ENCODE measurements at regions not wholly inside any gene's neighbourhood (a gene's known extent, or its start where the extent isn't known, plus 50 kb on each side); places are given as distances from the start of the nearest gene placed in this dataset.
"Not testable (repeated sequence)": the region's sequence is repeated elsewhere in the genome, so short reads cannot be mapped to it uniquely, and the experiment has no call there.

DNA sequence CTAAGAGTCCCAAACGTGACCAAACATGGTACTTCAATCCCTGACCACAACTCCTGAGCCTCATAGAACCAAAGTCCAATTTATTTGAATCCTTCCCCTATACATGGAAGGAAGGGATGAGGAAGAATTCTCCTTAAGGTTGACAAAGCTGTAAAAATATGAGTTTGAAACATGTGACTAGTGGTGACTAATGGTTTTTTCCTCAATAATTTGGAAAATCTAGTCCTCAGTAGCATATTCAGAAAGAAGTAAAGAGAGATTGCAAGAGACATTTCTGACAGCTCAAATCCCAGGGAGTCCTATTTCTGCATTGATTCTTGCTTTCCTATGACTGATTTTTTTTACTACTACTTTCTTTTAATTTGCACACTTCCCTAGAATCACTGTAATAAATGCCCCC, 443.7 kb downstream of the FRK start:
- DNase-seq = no peak

- no peak for DNase-seq
Observed at GRCh38 chr6:115613488-115613887, 447.2 kb downstream of the FRK start.

- no peak for DNase-seq
Observed at GRCh38 chr6:115612796-115613479, 447.8 kb downstream of the FRK start.

GRCh38 chr6:115612216-115612615, 448.5 kb downstream of the FRK start:
- no peak for DNase-seq

GRCh38 chr6:115610696-115611095, 450.0 kb downstream of the FRK start:
- no peak for DNase-seq

GRCh38 chr6:115609111-115609510, 451.6 kb downstream of the FRK start:
- no peak for DNase-seq

DNA sequence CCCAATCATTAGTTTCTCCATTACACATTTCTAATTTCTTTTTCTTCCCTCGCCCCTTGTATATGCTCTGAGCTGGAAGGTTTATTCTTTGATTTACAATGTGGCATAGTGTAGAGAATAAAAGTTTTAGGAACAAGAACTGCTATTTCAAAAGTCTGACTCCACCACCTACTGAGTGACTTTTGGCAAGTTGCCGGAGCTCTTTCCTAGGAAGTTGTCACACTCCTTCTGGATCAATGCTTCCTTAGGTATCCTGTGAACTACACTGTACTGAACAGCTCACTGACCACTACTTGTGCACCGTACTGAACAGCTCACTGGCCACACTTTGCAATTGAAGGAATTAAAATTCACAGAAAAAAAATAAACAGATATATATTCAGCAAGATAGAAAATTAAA, 458.2 kb downstream of the FRK start:
- DNase-seq = no peak

DNA sequence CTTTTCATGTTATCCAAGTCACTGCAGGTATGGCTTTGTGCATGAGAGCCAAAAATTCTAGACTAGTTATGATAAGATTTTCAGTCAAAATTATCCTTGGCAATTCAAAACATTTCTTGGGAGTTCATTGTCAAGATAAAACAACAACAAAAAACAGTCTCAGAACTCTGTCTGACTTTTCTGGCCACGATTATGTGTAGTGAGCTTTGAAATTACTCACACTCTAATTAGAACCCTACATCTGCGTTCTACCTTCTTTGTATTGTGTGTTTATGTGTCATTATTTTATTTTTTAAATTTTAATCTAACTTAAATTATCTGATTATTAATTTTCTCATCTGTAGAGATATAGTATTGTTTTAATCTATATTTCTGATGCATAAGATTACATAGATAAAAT, 459.2 kb downstream of the FRK start:
- DNase-seq = no peak

GRCh38 chr6:115601064-115601463, 459.6 kb downstream of the FRK start:
- no peak for DNase-seq

GRCh38 chr6:115594891-115595290, 465.8 kb downstream of the FRK start:
- DNase-seq = no peak

DNA sequence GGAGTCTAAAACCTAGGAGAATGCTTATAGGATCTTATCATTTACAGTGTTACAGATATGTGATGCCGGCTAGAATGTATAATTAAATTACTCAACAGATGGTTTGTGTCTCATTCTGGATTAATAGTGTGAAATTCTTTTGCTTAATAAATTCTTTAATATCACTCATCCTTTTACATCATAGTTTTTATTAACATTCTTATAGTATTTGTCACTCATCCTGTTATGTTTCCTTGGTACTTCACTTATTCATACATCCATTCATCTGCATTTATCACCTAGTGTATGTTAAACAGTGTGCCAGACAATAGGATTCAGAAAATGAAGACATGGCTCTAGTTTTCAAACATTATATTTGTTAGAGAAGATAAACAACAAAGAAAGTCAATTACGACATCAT, 468.7 kb downstream of the FRK start:
- DNase-seq = no peak

GRCh38 chr6:115589072-115589471, 471.6 kb downstream of the FRK start:
- not testable (repeated sequence) for DNase-seq

DNA sequence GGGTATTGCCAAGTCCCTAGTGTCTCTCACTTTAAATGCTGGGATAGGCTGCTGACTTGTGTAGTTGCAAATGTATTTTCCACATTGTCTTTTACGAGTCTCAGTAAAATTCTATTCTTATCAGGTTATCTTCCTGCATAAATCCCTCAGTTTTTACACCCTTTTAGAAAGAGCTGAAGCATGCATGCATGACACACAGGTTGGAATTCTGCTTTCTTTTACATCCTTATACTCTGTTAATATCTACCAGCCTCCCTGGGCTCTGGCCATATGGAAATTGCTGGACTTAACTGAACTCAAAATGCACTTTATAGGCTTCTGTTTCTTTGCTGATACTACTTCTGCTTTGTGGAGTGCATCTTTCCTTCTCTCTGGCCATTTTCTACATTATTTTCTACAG, 477.4 kb downstream of the FRK start:
- no peak for DNase-seq

DNA sequence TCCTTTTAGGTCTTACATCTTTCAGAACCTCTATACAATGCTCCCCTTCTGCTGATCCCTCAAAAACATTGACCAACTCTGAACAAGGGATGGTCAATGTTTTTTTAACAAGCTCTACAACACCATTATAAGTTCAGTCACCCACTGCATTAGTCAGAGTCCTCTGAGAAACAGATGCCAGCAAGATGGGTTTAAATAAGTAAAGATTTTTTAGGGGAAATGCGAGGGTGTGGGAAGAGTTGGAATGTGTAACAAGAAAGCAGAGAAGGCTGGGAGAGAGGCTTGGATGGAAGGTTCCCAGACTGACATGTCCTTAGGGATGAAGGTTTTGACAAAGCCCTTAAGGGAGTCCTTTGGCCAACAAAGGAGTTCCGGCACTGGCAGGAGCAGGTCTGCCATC, 478.3 kb downstream of the FRK start:
- no peak for DNase-seq

DNA sequence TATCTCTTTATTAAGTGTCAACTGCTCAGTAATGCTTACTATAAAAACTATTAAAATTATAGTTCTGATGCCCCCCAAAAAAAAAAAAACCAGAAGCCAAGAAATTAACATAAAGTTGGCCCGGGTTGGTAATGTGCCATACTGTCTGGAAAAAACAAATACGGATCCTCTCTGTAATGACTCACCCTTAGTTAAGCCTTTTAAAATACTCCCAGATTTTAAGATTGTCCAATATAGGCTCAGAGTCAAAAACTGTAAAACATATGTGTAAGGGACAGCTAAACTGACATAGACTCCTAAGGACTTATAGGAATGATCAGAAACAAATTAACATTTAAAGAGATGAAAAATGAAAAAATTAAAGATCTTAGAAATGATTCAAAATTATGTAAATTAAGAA, 481.1 kb downstream of the FRK start:
- not testable (repeated sequence) for DNase-seq

DNA sequence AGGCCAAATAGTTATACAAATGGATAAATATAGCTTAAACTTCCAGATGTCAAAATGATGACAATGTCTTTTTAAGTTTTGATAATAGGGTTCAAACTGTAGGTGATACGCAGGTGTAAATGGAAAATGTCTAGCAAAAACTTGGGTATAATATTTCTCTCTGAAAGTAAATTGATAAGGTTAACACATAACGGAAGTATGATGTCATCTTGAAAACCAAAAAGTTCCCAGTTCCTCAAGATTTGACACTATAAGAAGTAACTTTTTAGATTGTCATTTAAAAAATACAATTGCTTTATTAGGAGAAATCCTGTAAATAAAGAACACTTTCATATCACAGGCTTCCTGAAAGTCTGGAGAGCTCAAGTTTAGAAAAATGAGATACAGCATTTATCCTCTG, 483.4 kb downstream of the FRK start:
- no peak for DNase-seq

DNA sequence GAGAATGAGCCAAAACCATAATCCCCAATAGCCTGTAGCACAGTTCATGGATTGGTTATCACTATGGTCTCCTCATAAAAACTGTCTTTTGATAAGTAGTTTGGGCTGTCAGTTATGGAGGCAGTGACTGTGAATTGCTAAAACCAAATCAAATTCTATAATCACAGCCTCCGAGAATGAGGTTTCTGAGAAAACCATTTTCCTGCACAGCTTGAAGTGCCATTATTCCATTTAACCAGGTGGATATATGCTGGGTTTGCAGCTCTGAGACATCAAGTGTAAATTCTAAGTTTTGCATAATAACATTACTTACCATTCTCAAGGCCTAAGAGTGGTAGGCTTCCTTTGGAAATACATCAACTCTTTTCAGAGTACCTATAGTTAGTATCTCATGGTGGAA, 485.4 kb downstream of the FRK start:
- DNase-seq = no peak

DNA sequence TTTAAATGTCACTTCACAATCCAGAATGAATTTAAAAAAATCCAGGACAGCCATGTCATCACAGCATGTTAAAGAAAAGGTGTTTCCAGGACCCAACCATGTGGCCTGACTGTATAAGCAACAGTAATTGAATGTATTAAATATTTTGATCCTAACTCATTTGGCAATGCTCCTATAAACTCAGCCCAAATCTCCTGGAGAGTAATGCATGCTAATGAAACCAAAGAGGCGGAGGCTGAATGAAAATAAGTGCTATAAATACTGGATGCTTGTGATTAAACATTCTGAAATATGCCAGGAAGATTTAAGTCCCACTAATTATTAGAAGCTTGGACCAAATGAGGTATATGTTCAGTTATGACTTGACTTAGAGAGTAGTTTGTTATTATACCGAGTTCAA, 486.8 kb downstream of the FRK start:
- DNase-seq = no peak

DNA sequence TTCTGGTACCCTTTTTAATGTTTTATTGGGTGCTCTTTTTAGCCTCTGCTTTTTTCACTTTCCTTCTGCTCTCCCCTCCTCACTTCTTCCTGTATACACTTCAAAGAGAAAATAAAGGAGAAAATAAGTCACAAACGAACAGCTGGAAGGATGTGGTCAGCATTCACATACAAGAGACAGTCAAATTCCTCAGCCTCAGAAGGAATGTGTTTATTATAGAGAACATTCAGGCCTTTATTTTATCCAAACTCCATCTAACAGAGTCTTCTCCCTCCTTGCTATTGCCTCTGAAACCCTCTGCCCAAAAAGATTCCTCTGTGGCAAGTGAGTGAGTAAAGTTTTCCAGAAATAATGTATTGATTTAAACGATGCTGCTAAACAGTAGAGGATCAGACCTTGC, 490.4 kb downstream of the FRK start:
- DNase-seq = no peak

DNA sequence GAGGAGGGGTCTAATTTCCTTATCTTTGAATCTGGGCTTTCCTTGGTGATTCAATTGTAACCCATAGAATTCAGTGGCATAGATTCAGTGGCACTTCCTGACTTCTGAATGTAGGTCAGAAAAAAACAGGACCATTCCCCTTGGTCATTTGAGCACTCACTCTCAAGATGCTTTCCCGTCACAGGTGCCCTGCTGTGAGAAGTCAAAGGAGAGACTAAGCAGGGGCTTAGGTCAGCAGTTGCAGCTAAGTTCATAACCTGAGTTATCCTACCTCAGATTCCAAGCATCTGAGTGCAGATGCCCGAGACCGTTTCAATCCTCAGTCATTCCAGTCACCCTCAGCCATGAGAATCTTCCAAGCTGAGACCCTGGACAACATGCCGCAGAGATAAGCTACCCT, 506.6 kb downstream of the FRK start:
- DNase-seq = no peak

DNA sequence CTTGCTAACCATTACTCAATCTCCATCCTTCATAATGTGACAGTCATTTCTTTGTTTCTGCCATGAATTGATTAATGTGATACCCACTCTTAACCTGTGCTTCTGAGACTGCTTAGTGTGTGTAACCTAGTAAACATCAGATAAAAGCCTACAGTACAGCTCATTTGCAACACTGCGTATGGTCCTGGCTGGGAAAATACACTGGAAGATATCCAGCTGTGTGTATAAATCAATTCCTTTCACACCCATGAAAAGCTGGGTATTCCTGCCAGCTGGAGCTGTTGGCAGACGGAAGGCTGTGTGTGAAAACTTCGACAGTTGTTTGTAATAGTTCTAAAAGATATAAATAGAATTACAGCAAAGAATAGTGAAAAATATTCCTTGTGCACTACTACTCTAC, 509.2 kb downstream of the FRK start:
- no peak for DNase-seq

- DNase-seq = no peak
Observed at GRCh38 chr6:115545672-115545986, 515.1 kb downstream of the FRK start.

DNA sequence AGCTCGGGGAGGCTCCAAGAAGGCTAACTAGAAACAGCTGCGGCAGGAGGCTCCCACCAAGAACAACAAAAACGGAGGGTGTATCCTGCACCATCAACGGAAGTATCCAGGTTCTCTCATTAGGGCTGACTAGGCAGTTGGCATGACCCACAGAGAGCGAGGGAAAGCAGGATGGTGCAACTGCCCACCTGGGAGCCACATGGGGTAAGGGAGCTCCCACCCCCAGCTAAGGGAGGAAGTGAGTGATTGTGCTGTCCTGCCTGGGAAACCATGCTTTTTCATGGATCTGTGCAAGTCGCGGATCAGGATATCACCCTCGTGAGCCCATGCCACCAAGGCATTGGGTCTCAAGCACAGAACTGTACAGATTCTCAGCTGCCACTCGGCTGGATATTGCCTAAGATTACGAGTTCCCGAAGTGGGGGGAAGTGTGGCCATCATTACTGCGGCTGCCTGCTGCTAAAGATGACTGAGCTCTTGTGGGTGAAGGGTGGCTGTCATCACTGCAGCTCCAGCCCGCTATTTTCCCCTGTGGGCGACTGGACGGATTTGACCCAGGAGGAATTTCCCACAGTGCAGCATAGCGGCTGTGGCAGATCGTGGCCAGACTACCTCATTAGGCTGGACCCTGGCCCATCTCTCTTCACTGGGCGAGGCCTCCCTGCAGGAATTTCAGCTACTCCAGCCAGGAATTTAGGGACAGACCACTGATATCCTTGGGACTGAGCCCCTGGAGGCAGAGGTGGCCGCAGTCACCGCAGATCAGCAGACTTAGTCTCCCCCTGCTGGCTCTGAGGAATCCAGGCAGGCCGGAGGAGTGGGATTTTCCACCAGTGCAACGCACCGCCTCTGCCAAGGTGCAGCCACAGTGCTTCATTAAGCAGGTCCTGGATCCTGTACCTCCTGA, 515.7 kb downstream of the FRK start:
- DNase-seq = no peak

DNA sequence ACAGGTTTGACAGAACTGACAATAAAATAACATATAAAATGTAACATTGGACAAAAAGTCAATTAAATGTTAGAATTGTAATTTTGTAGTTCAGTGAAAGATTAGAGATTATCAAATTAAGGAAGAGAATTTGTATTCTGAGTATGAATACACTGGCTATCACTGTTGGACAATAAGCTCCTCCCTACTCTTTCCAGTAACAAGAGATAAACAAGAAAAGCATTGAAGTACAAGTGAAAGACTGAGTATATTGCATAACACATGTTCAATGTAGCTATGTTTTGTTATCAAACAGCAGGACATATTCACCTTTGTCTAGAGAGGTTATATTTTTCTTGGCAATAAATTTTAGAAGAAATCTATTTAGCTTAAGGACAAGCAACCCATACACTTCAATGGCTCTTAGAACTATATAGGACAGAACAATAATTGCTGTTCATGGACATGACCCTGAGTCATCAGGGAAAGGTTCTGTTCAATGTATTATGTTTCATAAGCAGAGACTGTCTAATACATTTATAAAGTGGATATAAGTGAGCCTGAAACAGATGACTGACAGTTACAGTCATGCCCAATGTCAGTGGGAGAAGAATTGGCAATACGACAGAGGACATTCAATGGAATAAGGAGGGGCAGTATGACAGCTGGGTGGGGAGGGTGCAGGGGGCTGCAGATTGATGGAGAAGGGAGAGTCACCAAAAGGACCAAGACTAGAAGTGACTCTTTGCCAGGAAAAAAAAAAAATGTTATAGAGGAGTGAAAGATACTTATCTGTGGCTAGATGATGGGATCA, 520.4 kb downstream of the FRK start:
- no peak for DNase-seq
